ENCODE measurements at regions not wholly inside any gene's neighbourhood (a gene's known extent, or its start where the extent isn't known, plus 50 kb on each side); places are given as distances from the start of the nearest gene placed in this dataset.

- TF ChIP-seq, protein P1, sequence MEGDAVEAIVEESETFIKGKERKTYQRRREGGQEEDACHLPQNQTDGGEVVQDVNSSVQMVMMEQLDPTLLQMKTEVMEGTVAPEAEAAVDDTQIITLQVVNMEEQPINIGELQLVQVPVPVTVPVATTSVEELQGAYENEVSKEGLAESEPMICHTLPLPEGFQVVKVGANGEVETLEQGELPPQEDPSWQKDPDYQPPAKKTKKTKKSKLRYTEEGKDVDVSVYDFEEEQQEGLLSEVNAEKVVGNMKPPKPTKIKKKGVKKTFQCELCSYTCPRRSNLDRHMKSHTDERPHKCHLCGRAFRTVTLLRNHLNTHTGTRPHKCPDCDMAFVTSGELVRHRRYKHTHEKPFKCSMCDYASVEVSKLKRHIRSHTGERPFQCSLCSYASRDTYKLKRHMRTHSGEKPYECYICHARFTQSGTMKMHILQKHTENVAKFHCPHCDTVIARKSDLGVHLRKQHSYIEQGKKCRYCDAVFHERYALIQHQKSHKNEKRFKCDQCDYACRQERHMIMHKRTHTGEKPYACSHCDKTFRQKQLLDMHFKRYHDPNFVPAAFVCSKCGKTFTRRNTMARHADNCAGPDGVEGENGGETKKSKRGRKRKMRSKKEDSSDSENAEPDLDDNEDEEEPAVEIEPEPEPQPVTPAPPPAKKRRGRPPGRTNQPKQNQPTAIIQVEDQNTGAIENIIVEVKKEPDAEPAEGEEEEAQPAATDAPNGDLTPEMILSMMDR (conservative IDR thresholded peaks at IDR 0.05 in 1 of 2, IDR thresholded peaks at IDR 0.05 in 1 of 2; ENCODE audit: extremely low read depth in 1 of 2, insufficient read depth in 1 of 2, low read depth in 1 of 2, low read length in 2 of 2): no peak
- TF ChIP-seq EZH2 (IDR thresholded peaks at IDR 0.05; ENCODE audit: borderline replicate concordance, low read length): no peak
These were observed 553.6 kb downstream of the BUD13 start for GRCh38 chr11:116219171-116219635.

Measured in mammary epithelial cell (primary cell).